GM18508 (cell line): ENCODE measurements at regions not wholly inside any gene's neighbourhood (a gene's known extent, or its start where the extent isn't known, plus 50 kb on each side); places are given as distances from the start of the nearest gene placed in this dataset.
"Not testable (repeated sequence)": the region's sequence is repeated elsewhere in the genome, so short reads cannot be mapped to it uniquely, and the experiment has no call there.

Experiments
- ATAC-seq: cut with Tn5 transposase; IDR thresholded peaks from one replicate; pipeline ENCODE4 v1.9.1; 2021; ENCODE audit warnings: moderate number of reproducible peaks; ENCODE audit not compliant: insufficient read depth, unreplicated experiment

GRCh38 chr2:175832866-175833265 lies 169.2 kb downstream of the LNPK start:
- ATAC-seq = no peak

- ATAC-seq = no peak
Measured at GRCh38 chr2:175829741-175830140, 172.3 kb downstream of the LNPK start.

- no peak for ATAC-seq
Measured at GRCh38 chr2:175827856-175828255, 174.2 kb downstream of the LNPK start.

- ATAC-seq = no peak
Measured at GRCh38 chr2:175824243-175824642, 177.8 kb downstream of the LNPK start.

- ATAC-seq = no peak
Measured at GRCh38 chr2:175823707-175824073, 178.4 kb downstream of the LNPK start.

GRCh38 chr2:175823002-175823706 lies 178.9 kb downstream of the LNPK start:
- no peak for ATAC-seq

- no peak for ATAC-seq
Measured at GRCh38 chr2:175817221-175817620, 184.8 kb downstream of the LNPK start.

- ATAC-seq = no peak
Measured at GRCh38 chr2:175815537-175815936, 186.5 kb downstream of the LNPK start.

GRCh38 chr2:175811971-175812370 lies 190.1 kb downstream of the LNPK start:
- ATAC-seq = no peak

- ATAC-seq = no peak
Measured at GRCh38 chr2:175808858-175809257, 193.2 kb downstream of the LNPK start.

GRCh38 chr2:175808078-175808477 lies 194.0 kb downstream of the LNPK start:
- no peak for ATAC-seq

- no peak for ATAC-seq
Measured at GRCh38 chr2:175807031-175807873, 194.8 kb downstream of the LNPK start.

GRCh38 chr2:175806570-175806969 lies 195.5 kb downstream of the LNPK start:
- no peak for ATAC-seq

- ATAC-seq = no peak
Measured at GRCh38 chr2:175806125-175806490, 196.0 kb downstream of the LNPK start.

GRCh38 chr2:175805442-175806124 lies 196.5 kb downstream of the LNPK start:
- no peak for ATAC-seq

- no peak for ATAC-seq
Measured at GRCh38 chr2:175804122-175804521, 197.9 kb downstream of the LNPK start.

- ATAC-seq = not testable (repeated sequence)
Measured at GRCh38 chr2:175796422-175796821, 205.6 kb downstream of the LNPK start.

GRCh38 chr2:175793648-175794047 lies 208.4 kb downstream of the LNPK start:
- ATAC-seq = no peak

- no peak for ATAC-seq
Measured at GRCh38 chr2:175792881-175793280, 209.2 kb downstream of the LNPK start.

- ATAC-seq = no peak
Measured at GRCh38 chr2:175792199-175792598, 209.9 kb downstream of the LNPK start.

GRCh38 chr2:175786471-175787124 lies 215.5 kb downstream of the LNPK start:
- no peak for ATAC-seq
